ENCODE measurements at regions not wholly inside any gene's neighbourhood (a gene's known extent, or its start where the extent isn't known, plus 50 kb on each side); places are given as distances from the start of the nearest gene placed in this dataset.

DNA sequence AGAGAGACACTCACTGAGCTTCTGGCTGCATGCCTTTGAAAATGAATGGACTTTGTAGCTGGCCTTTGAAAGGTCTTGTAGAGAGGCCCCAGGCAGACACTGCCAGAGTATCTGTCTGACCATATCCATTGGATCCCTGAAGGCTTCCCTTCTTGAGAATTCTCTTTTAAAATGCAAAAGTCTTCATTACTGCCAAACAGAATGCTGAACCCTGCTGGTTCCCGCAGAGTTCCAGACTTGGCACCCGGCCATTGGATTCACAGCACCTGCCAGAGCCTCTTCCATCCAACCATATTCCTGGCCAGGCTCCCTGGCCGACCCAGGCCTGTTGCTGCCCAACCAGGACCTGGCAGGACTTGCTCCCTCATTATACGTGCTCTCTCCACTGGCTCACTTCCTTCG lies 182.5 kb downstream of the GXYLT1 start:
- Histone ChIP-seq H3K36me3 (ENCODE audit: insufficient read depth, low read length) (no peaks in the 10 kb centered on the region), H3K9ac (ENCODE audit: low read depth, low read length) (no peak overlapping the region), H3K4me3 (ENCODE audit: low read length) (no peak overlapping the region), H3K27me3 (ENCODE audit: control insufficient read depth, insufficient read depth, low read length) (no peaks in the 10 kb centered on the region), H3K4me2 (ENCODE audit: low read length) (no peak overlapping the region), H3K9me3 (replicated peaks; ENCODE audit: low read length) (no peaks in the 10 kb centered on the region), H3K4me1 (ENCODE audit: control insufficient read depth, insufficient read depth, low read length) (no peaks in the 10 kb centered on the region)

DNA sequence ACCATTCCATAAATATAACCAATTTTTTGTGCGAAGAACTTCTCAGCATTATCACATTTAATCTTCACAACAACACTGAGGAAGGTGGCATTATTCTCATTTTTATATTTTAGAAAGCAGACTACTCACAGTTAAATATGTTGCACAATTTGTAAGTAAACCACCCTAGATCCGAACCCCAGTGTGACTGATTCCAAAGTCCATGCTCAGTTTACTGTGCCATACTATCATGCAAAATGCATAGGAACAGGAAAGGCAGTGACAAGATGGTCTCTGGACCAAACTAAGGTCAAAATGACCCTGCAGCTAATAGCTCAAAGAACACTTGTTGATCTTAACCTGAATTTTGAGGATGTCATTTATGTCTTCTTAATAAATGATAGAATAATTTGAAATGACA lies 185.4 kb downstream of the GXYLT1 start:
- peaks cover 4% of the 10 kb centered on the region for H3K4me1 ChIP-seq (ENCODE audit: control insufficient read depth, insufficient read depth, low read length)
- no peak overlapping the region for H3K9ac ChIP-seq (ENCODE audit: low read depth, low read length)
- H3K4me3 ChIP-seq (ENCODE audit: low read length): no peak overlapping the region
- H3K4me2 ChIP-seq (ENCODE audit: low read length): no peak overlapping the region
- H3K27me3 ChIP-seq (ENCODE audit: control insufficient read depth, insufficient read depth, low read length): no peaks in the 10 kb centered on the region
- H3K9me3 ChIP-seq (replicated peaks; ENCODE audit: low read length): no peaks in the 10 kb centered on the region
- no peaks in the 10 kb centered on the region for H3K36me3 ChIP-seq (ENCODE audit: insufficient read depth, low read length)

DNA sequence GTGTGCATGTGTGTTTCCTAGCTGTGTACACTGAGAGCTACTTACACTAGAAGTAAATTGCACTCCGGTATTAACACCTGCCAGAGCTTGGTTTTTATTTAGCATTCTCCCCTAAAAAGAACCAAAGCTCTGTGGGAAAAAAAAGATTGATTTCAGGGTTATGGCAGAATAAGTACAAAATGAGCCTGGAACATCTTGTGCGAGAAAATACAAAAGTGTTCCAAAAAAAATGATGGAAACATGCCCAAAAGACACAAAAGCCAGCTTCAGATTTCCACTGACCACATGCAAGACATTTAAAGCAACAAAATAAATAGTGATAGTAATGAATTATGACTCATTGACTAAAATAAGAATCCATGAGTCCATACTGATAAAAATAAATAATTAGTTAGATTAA lies 188.3 kb downstream of the GXYLT1 start:
- no peaks in the 10 kb centered on the region for H3K36me3 ChIP-seq (ENCODE audit: insufficient read depth, low read length)
- H3K4me1 ChIP-seq (ENCODE audit: control insufficient read depth, insufficient read depth, low read length): peaks cover 4% of the 10 kb centered on the region
- H3K4me3 ChIP-seq (ENCODE audit: low read length): no peak overlapping the region
- H3K9me3 ChIP-seq (replicated peaks; ENCODE audit: low read length): no peaks in the 10 kb centered on the region
- H3K9ac ChIP-seq (ENCODE audit: low read depth, low read length): no peak overlapping the region
- no peaks in the 10 kb centered on the region for H3K27me3 ChIP-seq (ENCODE audit: control insufficient read depth, insufficient read depth, low read length)
- H3K4me2 ChIP-seq (ENCODE audit: low read length): peak overlapping the region; percentile 15

DNA sequence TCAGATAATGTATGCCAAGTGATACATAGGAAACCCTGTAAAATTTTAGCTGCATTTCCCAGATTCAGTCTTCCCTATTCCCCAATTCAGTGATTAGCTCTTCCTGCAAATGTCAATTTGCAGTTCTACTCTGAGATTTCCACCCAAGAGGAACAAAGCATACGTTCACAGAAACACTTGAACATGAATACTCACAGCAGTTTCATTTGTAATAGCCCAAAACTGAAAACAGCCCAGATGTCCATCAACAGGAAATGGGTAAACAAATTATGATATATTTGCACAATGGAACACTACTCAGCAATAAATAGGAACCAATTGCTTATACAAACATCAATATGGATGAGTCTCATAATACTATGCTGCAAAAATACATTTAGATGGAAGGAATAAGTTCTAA lies 194.2 kb downstream of the GXYLT1 start:
- Histone ChIP-seq H3K4me1 (ENCODE audit: control insufficient read depth, insufficient read depth, low read length) (no peaks in the 10 kb centered on the region), H3K9ac (ENCODE audit: low read depth, low read length) (no peak overlapping the region), H3K27me3 (ENCODE audit: control insufficient read depth, insufficient read depth, low read length) (no peaks in the 10 kb centered on the region), H3K4me3 (ENCODE audit: low read length) (no peak overlapping the region), H3K36me3 (ENCODE audit: insufficient read depth, low read length) (no peaks in the 10 kb centered on the region), H3K9me3 (replicated peaks; ENCODE audit: low read length) (no peaks in the 10 kb centered on the region), H3K4me2 (ENCODE audit: low read length) (no peak overlapping the region)

DNA sequence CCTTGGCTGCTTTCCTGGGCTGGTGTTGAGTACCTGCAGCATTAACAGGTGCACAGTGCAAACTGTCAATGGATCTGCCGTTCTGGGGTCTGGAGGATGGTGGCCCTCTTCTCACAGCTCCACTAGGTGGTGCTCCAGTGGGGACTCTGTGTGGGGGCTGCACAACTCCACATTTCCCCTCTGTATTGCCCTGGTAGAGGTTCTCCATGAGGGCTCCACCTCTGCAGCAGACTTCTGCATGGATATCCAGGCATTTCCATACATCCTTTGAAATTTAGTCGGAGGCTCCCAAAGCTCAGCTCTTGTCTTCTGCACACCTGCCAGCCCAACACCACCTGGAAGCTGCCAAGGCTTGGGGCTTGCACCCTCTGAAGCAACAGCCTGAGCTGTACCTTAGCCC lies 198.6 kb downstream of the GXYLT1 start:
- no peaks in the 10 kb centered on the region for H3K9me3 ChIP-seq (replicated peaks; ENCODE audit: low read length)
- no peak overlapping the region for H3K9ac ChIP-seq (ENCODE audit: low read depth, low read length)
- H3K27me3 ChIP-seq (ENCODE audit: control insufficient read depth, insufficient read depth, low read length): peaks cover 5% of the 10 kb centered on the region
- no peak overlapping the region for H3K4me2 ChIP-seq (ENCODE audit: low read length)
- H3K4me1 ChIP-seq (ENCODE audit: control insufficient read depth, insufficient read depth, low read length): no peaks in the 10 kb centered on the region
- H3K36me3 ChIP-seq (ENCODE audit: insufficient read depth, low read length): no peaks in the 10 kb centered on the region
- no peak overlapping the region for H3K4me3 ChIP-seq (ENCODE audit: low read length)

DNA sequence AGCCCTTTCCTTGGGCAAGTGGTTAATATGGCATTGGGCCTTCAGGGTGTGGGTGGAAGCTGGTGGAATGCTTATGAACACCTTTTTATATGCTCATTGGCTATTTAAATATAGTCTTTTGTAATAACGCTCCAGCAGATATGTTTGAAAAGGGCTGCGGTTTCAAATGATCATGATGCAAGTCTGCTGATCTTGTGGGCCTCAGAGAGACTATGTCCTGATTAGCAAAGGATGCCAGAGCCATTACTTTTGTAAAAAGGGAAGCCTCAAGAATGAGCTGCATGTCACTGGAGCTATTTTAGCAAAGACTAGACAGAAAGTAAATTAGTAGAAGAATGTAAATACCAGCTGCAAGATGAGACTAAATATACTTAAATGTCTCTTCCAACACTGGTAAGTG lies 200.5 kb downstream of the GXYLT1 start:
- Histone ChIP-seq H3K9me3 (replicated peaks; ENCODE audit: low read length) (no peaks in the 10 kb centered on the region), H3K4me3 (ENCODE audit: low read length) (no peak overlapping the region), H3K36me3 (ENCODE audit: insufficient read depth, low read length) (no peaks in the 10 kb centered on the region), H3K27me3 (ENCODE audit: control insufficient read depth, insufficient read depth, low read length) (peaks cover 8% of the 10 kb centered on the region), H3K4me1 (ENCODE audit: control insufficient read depth, insufficient read depth, low read length) (no peaks in the 10 kb centered on the region), H3K9ac (ENCODE audit: low read depth, low read length) (no peak overlapping the region), H3K4me2 (ENCODE audit: low read length) (no peak overlapping the region)

DNA sequence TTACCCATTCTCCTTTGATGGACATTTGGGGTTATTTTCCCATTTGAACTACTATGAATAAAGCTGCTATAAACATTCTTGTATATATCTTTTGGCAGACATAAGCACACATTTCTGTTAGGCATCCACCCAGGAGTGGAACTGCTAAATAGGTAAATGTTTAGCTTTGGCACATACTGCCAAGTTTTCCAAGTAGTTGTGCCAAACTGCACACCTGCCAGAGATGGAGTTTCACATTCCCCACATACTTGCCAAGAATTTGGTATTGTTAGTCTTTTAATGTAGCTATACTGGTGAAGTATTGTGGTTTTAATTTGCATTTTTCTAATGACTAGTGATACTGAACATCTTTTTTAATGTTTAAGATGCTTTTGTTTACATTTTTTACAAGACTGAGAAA lies 201.0 kb downstream of the GXYLT1 start:
- no peak overlapping the region for H3K4me2 ChIP-seq (ENCODE audit: low read length)
- H3K9me3 ChIP-seq (replicated peaks; ENCODE audit: low read length): no peaks in the 10 kb centered on the region
- H3K4me3 ChIP-seq (ENCODE audit: low read length): no peak overlapping the region
- H3K36me3 ChIP-seq (ENCODE audit: insufficient read depth, low read length): no peaks in the 10 kb centered on the region
- H3K9ac ChIP-seq (ENCODE audit: low read depth, low read length): no peak overlapping the region
- peaks cover 8% of the 10 kb centered on the region for H3K27me3 ChIP-seq (ENCODE audit: control insufficient read depth, insufficient read depth, low read length)
- H3K4me1 ChIP-seq (ENCODE audit: control insufficient read depth, insufficient read depth, low read length): no peaks in the 10 kb centered on the region

DNA sequence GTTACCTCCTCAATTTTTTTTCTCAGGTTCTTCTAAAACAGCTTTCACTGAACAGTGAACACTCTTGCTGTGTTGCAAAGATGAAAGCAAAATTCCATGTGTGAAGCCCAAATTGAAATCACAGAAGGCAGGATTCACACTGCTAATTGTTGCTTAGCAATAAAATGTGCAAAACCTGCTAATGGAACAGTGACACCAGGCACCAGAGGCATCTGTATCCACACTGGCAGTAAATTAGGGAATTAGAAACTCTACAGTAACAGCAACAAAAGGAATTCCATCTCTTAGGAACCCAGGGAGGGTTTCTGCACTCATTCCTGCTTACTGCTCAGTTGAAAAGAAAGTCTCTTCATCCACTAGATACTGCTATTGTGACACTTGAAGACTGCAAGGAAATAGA lies 202.3 kb downstream of the GXYLT1 start:
- no peaks in the 10 kb centered on the region for H3K9me3 ChIP-seq (replicated peaks; ENCODE audit: low read length)
- no peaks in the 10 kb centered on the region for H3K36me3 ChIP-seq (ENCODE audit: insufficient read depth, low read length)
- H3K4me3 ChIP-seq (ENCODE audit: low read length): no peak overlapping the region
- H3K27me3 ChIP-seq (ENCODE audit: control insufficient read depth, insufficient read depth, low read length): peaks cover 8% of the 10 kb centered on the region
- H3K4me1 ChIP-seq (ENCODE audit: control insufficient read depth, insufficient read depth, low read length): no peaks in the 10 kb centered on the region
- H3K9ac ChIP-seq (ENCODE audit: low read depth, low read length): no peak overlapping the region
- H3K4me2 ChIP-seq (ENCODE audit: low read length): no peak overlapping the region

DNA sequence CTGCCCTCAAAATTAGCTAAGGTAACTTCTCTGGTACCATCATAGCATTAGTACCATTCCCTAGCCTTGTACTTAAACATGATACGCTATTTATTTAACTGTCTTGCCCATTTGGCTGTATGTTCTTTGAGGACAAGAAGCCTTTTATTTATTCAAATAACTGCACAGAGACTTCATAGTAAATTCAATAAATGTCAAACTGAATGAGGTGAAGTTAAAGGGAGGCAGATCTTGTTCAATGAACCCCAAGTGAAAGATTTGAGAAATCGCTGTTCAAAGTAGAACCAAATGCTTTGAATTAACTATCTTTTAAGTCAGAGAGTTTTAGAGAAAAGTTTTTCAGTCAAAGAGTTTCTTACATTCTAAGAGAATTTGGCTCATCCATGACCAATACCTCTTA lies 203.6 kb downstream of the GXYLT1 start:
- Histone ChIP-seq H3K4me1 (ENCODE audit: control insufficient read depth, insufficient read depth, low read length) (no peaks in the 10 kb centered on the region), H3K4me2 (ENCODE audit: low read length) (no peak overlapping the region), H3K9ac (ENCODE audit: low read depth, low read length) (no peak overlapping the region), H3K4me3 (ENCODE audit: low read length) (no peak overlapping the region), H3K9me3 (replicated peaks; ENCODE audit: low read length) (no peaks in the 10 kb centered on the region), H3K36me3 (ENCODE audit: insufficient read depth, low read length) (no peaks in the 10 kb centered on the region), H3K27me3 (ENCODE audit: control insufficient read depth, insufficient read depth, low read length) (peaks cover 8% of the 10 kb centered on the region)

DNA sequence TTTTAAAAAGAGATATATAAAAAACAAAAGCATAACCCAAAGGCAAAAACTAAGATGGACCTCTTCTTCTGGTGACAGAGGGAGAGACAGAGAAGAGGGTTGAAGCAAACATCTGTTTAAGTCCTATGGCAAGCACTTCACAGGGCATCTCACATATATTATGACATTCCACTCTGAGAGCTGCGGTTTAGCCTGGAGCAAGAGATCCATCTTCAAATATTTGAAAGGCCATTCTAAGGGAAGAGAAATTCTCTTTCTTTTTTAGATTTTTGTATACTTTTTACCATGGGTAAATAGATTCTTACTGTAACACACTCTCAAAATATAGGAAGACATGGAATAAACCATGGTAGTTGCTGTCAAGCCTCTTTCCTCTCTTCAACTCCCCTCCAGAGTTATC lies 204.1 kb downstream of the GXYLT1 start:
- H3K27me3 ChIP-seq (ENCODE audit: control insufficient read depth, insufficient read depth, low read length): peaks cover 8% of the 10 kb centered on the region
- H3K9me3 ChIP-seq (replicated peaks; ENCODE audit: low read length): no peaks in the 10 kb centered on the region
- H3K4me2 ChIP-seq (ENCODE audit: low read length): no peak overlapping the region
- H3K4me3 ChIP-seq (ENCODE audit: low read length): no peak overlapping the region
- no peaks in the 10 kb centered on the region for H3K4me1 ChIP-seq (ENCODE audit: control insufficient read depth, insufficient read depth, low read length)
- H3K36me3 ChIP-seq (ENCODE audit: insufficient read depth, low read length): no peaks in the 10 kb centered on the region
- no peak overlapping the region for H3K9ac ChIP-seq (ENCODE audit: low read depth, low read length)

DNA sequence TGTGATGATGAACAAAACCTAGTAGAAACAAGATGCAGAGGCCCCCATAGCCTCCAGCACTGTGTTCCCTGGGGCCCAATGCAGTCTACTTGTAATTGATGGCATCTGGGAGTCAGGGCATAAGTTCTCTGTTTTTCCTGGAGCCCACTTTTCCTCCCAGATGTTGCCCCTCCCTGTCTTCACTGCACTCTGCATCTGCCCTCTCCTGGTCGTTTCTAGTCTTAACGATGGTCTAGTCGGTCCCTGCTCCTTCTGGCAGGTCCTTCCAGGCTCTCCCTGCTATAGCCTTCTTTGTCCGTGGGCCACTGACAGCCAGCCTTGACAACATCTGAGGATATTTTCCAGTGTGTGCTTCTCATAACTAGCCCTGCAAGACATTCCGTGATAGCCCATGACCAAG lies 208.3 kb downstream of the GXYLT1 start:
- Histone ChIP-seq H3K4me2 (ENCODE audit: low read length) (no peak overlapping the region), H3K36me3 (ENCODE audit: insufficient read depth, low read length) (no peaks in the 10 kb centered on the region), H3K9ac (ENCODE audit: low read depth, low read length) (no peak overlapping the region), H3K4me1 (ENCODE audit: control insufficient read depth, insufficient read depth, low read length) (no peaks in the 10 kb centered on the region), H3K4me3 (ENCODE audit: low read length) (no peak overlapping the region), H3K27me3 (ENCODE audit: control insufficient read depth, insufficient read depth, low read length) (peaks cover 3% of the 10 kb centered on the region), H3K9me3 (replicated peaks; ENCODE audit: low read length) (no peaks in the 10 kb centered on the region)

DNA sequence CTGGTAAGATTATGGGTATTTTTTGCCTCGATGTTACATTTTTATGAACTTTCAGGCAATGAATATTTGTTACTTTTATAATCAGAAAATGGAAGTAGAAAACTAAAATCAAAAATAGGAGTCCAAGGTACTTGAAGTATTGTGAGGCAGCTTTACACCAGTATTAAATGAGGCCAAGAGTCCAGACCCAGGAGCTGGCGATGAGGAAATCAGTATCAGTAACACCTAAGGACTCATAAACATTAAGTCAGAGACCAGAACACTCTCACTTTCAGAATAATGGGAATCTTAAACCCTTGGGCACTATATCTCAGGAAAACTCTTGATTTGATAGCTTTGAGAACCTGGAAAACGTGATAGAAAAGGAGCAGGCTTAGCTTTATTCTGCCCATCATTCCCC lies 208.8 kb downstream of the GXYLT1 start:
- H3K36me3 ChIP-seq (ENCODE audit: insufficient read depth, low read length): no peaks in the 10 kb centered on the region
- no peak overlapping the region for H3K4me3 ChIP-seq (ENCODE audit: low read length)
- no peaks in the 10 kb centered on the region for H3K9me3 ChIP-seq (replicated peaks; ENCODE audit: low read length)
- H3K4me2 ChIP-seq (ENCODE audit: low read length): no peak overlapping the region
- peaks cover 3% of the 10 kb centered on the region for H3K27me3 ChIP-seq (ENCODE audit: control insufficient read depth, insufficient read depth, low read length)
- H3K9ac ChIP-seq (ENCODE audit: low read depth, low read length): no peak overlapping the region
- H3K4me1 ChIP-seq (ENCODE audit: control insufficient read depth, insufficient read depth, low read length): no peaks in the 10 kb centered on the region

Data from skeletal muscle satellite cell (primary cell).